ENCODE measurements at regions not wholly inside any gene's neighbourhood (a gene's known extent, or its start where the extent isn't known, plus 50 kb on each side); places are given as distances from the start of the nearest gene placed in this dataset.

DNA sequence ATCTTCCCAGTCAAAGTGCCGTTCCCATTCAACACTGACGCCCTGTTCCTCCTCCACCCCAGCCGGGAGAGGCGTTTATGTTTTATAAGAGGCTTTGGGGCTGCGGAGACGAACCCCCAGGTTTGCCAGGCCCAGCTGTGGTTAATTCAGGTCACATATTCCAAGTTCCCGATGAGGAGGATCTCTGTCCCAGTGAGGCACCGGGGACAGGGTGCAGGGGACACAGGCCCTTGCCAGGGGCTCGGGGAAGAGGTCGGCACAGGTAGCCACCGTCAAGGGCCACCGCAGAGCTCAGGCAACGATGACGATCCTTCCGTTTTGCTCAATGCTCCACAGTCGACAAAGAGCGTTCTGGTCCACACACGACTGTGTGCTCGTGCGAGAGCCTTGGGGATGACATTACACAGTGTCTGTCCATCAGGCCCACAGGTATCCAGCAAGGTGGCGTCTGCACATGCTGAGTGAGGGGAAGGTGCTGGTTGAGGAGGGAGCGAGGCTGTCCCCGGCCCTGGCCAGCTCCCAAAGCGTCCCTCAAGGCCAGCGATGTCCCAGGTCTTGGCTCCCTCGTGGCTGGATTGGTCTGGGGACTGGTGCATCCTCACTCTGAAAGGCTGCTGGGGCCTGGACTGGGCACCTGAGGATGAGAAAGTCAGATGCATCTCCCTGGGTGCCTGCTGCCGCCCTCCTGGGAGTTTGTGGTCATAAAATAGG is 189.2 kb upstream of the C14orf180 start:
- TF ChIP-seq, protein P1, sequence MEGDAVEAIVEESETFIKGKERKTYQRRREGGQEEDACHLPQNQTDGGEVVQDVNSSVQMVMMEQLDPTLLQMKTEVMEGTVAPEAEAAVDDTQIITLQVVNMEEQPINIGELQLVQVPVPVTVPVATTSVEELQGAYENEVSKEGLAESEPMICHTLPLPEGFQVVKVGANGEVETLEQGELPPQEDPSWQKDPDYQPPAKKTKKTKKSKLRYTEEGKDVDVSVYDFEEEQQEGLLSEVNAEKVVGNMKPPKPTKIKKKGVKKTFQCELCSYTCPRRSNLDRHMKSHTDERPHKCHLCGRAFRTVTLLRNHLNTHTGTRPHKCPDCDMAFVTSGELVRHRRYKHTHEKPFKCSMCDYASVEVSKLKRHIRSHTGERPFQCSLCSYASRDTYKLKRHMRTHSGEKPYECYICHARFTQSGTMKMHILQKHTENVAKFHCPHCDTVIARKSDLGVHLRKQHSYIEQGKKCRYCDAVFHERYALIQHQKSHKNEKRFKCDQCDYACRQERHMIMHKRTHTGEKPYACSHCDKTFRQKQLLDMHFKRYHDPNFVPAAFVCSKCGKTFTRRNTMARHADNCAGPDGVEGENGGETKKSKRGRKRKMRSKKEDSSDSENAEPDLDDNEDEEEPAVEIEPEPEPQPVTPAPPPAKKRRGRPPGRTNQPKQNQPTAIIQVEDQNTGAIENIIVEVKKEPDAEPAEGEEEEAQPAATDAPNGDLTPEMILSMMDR (IDR thresholded peaks at IDR 0.05) = no peak
- TF ChIP-seq POLR2A (IDR thresholded peaks at IDR 0.05) = no peak
- TF ChIP-seq POLR2AphosphoS5 (IDR thresholded peaks at IDR 0.05) = no peak
